ENCODE measurements at regions not wholly inside any gene's neighbourhood (a gene's known extent, or its start where the extent isn't known, plus 50 kb on each side); places are given as distances from the start of the nearest gene placed in this dataset.

- H3K9me1 ChIP-seq (ENCODE audit: insufficient read depth, low read length), result no peaks in the 10 kb centered on the region
- no peaks in the 10 kb centered on the region for H3K4me1 ChIP-seq (ENCODE audit: control insufficient read depth, insufficient read depth, low read length)
- H2AK5ac ChIP-seq (ENCODE audit: low read depth, low read length), result no peak overlapping the region
- H2BK20ac ChIP-seq (ENCODE audit: low read depth, low read length), result no peak overlapping the region
- no peak overlapping the region for H3K9ac ChIP-seq (ENCODE audit: low read depth, low read length)
- no peaks in the 10 kb centered on the region for H4K20me1 ChIP-seq (ENCODE audit: insufficient read depth, low read length)
- H3K18ac ChIP-seq (ENCODE audit: low read depth, low read length), result no peak overlapping the region
- no peak overlapping the region for H4K5ac ChIP-seq (ENCODE audit: low read depth, low read length)
- H3K9me3 ChIP-seq (ENCODE audit: control insufficient read depth, insufficient read depth, low read length), result no peaks in the 10 kb centered on the region
- no peak overlapping the region for H2BK120ac ChIP-seq (ENCODE audit: low read depth, low read length)
- no peak overlapping the region for H3K4ac ChIP-seq (ENCODE audit: low read depth, low read length)
- no peaks in the 10 kb centered on the region for H3K79me1 ChIP-seq (ENCODE audit: low read depth in 1 of 2, low read length in 2 of 2)
- H2BK5ac ChIP-seq (ENCODE audit: low read depth, low read length, poor library complexity, severe bottlenecking), result no peak overlapping the region
- no TSS peak for BruUV-seq (replicated peaks)
- H4K91ac ChIP-seq (ENCODE audit: insufficient read depth, low read depth, low read length), result no peak overlapping the region
- DNase-seq (no peak), ATAC-seq (ENCODE audit: low read depth) (no peak)
- no peak overlapping the region for H4K8ac ChIP-seq (ENCODE audit: low read depth in 2 of 2, low read length in 2 of 2)
- ChIA-PET CTCF (no interaction called here), POLR2A (ENCODE audit: unreplicated experiment) (no interaction called here)
- H3K27ac ChIP-seq (ENCODE audit: insufficient read depth, low read length), result no peak overlapping the region
- H3K4me3 ChIP-seq (ENCODE audit: insufficient read depth, low read depth, low read length), result no peak overlapping the region
- intact Hi-C loops (cut with micrococcal nuclease) (no loop called here), in situ Hi-C loops (cut with MboI; ENCODE audit: low sequenced_read_pairs) (loop anchor here (25.0 kb wide), 2 partner anchors 567 to 1117 kb away; no protein-coding TSS in a partner anchor), dilution Hi-C loops (cut with HindIII; ENCODE audit: low sequenced_read_pairs, unreplicated experiment) (no loop called here)
- no peak overlapping the region for H2AFZ ChIP-seq (replicated peaks; ENCODE audit: low read length, poor library complexity)
- H3K14ac ChIP-seq (replicated peaks; ENCODE audit: low read depth, low read length), result no peak overlapping the region
- TF ChIP-seq POLR2A (IDR thresholded peaks at IDR 0.05; ENCODE audit: low read depth, low read length), result no peak
- TF ChIP-seq, protein P1, sequence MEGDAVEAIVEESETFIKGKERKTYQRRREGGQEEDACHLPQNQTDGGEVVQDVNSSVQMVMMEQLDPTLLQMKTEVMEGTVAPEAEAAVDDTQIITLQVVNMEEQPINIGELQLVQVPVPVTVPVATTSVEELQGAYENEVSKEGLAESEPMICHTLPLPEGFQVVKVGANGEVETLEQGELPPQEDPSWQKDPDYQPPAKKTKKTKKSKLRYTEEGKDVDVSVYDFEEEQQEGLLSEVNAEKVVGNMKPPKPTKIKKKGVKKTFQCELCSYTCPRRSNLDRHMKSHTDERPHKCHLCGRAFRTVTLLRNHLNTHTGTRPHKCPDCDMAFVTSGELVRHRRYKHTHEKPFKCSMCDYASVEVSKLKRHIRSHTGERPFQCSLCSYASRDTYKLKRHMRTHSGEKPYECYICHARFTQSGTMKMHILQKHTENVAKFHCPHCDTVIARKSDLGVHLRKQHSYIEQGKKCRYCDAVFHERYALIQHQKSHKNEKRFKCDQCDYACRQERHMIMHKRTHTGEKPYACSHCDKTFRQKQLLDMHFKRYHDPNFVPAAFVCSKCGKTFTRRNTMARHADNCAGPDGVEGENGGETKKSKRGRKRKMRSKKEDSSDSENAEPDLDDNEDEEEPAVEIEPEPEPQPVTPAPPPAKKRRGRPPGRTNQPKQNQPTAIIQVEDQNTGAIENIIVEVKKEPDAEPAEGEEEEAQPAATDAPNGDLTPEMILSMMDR (conservative IDR thresholded peaks at IDR 0.05; ENCODE audit: low read depth, low read length), result no peak
- no peak for TF ChIP-seq FOS (IDR thresholded peaks at IDR 0.05; ENCODE audit: low read depth, low read length)
- no peak for TF ChIP-seq USF2 (IDR thresholded peaks at IDR 0.05; ENCODE audit: low read depth, low read length)
- no peak for TF ChIP-seq CHD1 (IDR thresholded peaks at IDR 0.05; ENCODE audit: low read depth, low read length)
- no peak for TF ChIP-seq CEBPB (IDR thresholded peaks at IDR 0.05; ENCODE audit: low read depth, low read length)
- no peak for TF ChIP-seq RFX5 (IDR thresholded peaks at IDR 0.05; ENCODE audit: low read depth, low read length)
- TF ChIP-seq MAZ (IDR thresholded peaks at IDR 0.05; ENCODE audit: borderline replicate concordance, low read depth, low read length), result no peak
- TF ChIP-seq, protein P2, sequence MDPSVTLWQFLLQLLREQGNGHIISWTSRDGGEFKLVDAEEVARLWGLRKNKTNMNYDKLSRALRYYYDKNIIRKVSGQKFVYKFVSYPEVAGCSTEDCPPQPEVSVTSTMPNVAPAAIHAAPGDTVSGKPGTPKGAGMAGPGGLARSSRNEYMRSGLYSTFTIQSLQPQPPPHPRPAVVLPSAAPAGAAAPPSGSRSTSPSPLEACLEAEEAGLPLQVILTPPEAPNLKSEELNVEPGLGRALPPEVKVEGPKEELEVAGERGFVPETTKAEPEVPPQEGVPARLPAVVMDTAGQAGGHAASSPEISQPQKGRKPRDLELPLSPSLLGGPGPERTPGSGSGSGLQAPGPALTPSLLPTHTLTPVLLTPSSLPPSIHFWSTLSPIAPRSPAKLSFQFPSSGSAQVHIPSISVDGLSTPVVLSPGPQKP (IDR thresholded peaks at IDR 0.05; ENCODE audit: borderline replicate concordance, low read depth, low read length), result no peak
- TF ChIP-seq MXI1 (IDR thresholded peaks at IDR 0.05; ENCODE audit: borderline replicate concordance, low read depth, low read length), result no peak
- TF ChIP-seq RCOR1 (IDR thresholded peaks at IDR 0.05; ENCODE audit: insufficient replicate concordance, low read length), result no peak
- no peak for TF ChIP-seq SMC3 (IDR thresholded peaks at IDR 0.05; ENCODE audit: low read depth, low read length)
- TF ChIP-seq MAFK (IDR thresholded peaks at IDR 0.05; ENCODE audit: low read depth, low read length), result no peak
- no peak overlapping the region for H2BK15ac ChIP-seq (ENCODE audit: low read depth, low read length)
- no peak overlapping the region for H3K56ac ChIP-seq (ENCODE audit: extremely low read depth, insufficient read depth, low read length)
- H3K27me3 ChIP-seq (ENCODE audit: control insufficient read depth, insufficient read depth, low read length), result no peaks in the 10 kb centered on the region
- no peaks in the 10 kb centered on the region for H3K36me3 ChIP-seq (ENCODE audit: control insufficient read depth, insufficient read depth, low read length)
- H3K23ac ChIP-seq (ENCODE audit: low read depth, low read length), result no peak overlapping the region
- H3K4me2 ChIP-seq (ENCODE audit: low read depth, low read length), result no peak overlapping the region
- H2AK9ac ChIP-seq (replicated peaks; ENCODE audit: low read depth, low read length, poor library complexity), result no peak overlapping the region
Observed at GRCh38 chr13:38204556-38204955, 145.1 kb upstream of the UFM1 start.
